GM12875 (cell line): ENCODE measurements at regions not wholly inside any gene's neighbourhood (a gene's known extent, or its start where the extent isn't known, plus 50 kb on each side); places are given as distances from the start of the nearest gene placed in this dataset.

ENCODE experiments used
- H3K4me3 ChIP-seq: one replicate; pipeline ENCODE4 v1.5.1; 2011; ENCODE audit warnings: low read depth, low read length, control low read depth
- TF ChIP-seq, protein P1 (sequence below): IDR thresholded peaks from 2 replicates; pipeline ENCODE4 v1.5.1; 2011; ENCODE audit warnings: low read depth, mild to moderate bottlenecking, control low read depth, inconsistent platforms, low read length, moderate library complexity, borderline replicate concordance; ENCODE audit not compliant: insufficient read depth

- TF ChIP-seq, protein P1, sequence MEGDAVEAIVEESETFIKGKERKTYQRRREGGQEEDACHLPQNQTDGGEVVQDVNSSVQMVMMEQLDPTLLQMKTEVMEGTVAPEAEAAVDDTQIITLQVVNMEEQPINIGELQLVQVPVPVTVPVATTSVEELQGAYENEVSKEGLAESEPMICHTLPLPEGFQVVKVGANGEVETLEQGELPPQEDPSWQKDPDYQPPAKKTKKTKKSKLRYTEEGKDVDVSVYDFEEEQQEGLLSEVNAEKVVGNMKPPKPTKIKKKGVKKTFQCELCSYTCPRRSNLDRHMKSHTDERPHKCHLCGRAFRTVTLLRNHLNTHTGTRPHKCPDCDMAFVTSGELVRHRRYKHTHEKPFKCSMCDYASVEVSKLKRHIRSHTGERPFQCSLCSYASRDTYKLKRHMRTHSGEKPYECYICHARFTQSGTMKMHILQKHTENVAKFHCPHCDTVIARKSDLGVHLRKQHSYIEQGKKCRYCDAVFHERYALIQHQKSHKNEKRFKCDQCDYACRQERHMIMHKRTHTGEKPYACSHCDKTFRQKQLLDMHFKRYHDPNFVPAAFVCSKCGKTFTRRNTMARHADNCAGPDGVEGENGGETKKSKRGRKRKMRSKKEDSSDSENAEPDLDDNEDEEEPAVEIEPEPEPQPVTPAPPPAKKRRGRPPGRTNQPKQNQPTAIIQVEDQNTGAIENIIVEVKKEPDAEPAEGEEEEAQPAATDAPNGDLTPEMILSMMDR, result no peak
- no peak overlapping the region for H3K4me3 ChIP-seq
Measured at GRCh38 chr3:73708956-73709355, 84.2 kb upstream of the PDZRN3 start.

DNA sequence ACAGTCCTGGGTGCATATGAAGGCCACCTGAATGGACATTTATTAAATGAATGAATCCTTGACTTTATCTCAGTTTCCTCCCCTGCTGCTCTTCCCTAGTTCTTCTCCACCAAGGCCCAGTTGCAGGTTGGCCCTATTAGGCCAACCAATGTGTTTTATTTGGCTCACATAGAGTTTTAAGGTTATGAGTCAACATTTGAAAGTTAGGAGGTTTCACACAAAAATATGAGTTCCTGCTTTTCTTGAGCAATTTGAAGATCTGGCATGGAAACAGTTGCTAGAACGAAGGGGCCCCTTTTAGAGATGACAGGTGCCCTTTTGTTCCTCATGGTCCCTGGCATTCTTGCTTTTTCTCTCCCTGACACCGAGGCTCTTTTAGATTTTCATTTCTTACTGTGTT lies 83.0 kb upstream of the PDZRN3 start:
- H3K4me3 ChIP-seq, result no peak overlapping the region
- TF ChIP-seq, protein P1, result no peak

DNA sequence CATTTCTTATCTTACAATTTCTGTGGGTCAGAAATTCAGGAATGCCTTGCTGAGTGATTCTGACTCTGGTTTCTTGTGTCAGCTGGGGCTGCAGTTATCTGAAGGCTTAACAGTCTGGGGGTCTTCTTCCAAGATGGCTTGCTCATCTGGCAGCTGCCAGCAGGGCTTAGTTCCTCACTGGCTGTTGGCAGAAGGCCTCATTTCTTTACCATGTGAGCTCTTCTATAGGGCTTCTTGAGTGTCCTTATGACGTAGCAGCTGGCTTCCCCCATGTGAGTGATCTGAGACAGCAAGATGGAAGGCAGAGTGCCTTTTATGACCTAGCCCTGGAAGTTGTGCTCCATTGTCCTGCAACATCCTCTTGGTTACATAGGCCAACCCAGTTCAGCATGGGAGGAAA lies 82.0 kb upstream of the PDZRN3 start:
- TF ChIP-seq, protein P1, result no peak
- no peak overlapping the region for H3K4me3 ChIP-seq

DNA sequence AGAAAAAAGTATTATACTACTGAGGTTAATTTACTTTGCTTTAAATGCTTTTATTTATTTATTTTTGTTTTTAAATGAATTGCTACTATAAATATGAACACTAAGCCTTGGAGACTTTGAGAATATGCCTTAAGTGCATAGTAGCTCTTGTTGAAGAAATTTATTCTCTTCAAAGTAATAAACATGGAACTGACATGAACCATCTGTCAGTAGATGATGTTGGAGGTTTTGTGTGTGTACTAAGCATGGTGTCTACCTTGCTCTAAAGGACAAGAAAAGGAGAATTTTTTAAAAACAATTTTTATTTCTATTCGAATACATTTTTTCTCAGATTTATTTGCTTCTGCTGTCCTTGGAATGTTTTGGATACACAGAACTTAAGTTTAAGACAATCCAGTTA lies 81.1 kb upstream of the PDZRN3 start:
- no peak overlapping the region for H3K4me3 ChIP-seq
- TF ChIP-seq, protein P1, result no peak

DNA sequence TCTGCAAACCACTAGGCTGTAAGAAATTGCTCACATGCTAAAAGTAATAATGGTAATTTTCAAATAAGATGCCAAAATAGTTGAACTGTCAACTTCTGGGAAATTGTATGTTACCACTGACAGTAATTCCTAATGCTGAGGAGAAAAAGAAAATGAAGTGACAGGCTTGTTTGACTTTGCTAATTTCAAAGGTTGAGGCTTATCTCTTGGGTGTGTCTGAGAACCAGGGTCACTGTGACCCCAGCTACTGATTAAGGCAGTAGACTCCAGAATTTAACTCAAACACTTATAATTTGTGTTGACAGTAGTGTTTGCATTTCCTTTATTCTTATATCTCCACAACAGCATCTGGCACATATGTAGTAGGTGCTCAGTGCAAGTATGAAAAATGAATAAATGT lies 74.6 kb upstream of the PDZRN3 start:
- TF ChIP-seq, protein P1, result no peak
- no peak overlapping the region for H3K4me3 ChIP-seq

GRCh38 chr3:73697020-73697419 lies 72.3 kb upstream of the PDZRN3 start:
- H3K4me3 ChIP-seq, result no peak overlapping the region
- TF ChIP-seq, protein P1, result no peak

DNA sequence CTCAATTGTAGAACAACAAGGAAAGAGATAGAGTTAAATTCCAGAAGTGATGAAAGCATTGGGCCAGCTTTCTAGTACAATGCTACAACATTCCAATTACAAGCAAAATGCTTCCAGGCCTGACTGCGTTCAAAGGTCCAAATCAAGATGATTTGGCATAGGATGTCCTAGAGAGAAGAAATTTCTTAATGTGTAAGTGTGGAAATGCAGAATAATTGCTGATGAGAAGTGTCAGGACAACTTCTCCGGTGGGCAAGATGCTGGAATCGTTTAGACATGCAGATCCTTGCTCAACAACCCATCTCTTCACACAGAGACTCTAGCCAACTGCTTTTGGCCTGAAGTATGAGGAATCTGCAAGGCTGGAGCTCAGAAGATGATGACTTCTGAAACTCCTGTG lies 71.1 kb upstream of the PDZRN3 start:
- TF ChIP-seq, protein P1, result no peak
- no peak overlapping the region for H3K4me3 ChIP-seq
